Umbilical cord (tissue), 1 donor: ENCODE measurements at regions not wholly inside any gene's neighbourhood (a gene's known extent, or its start where the extent isn't known, plus 50 kb on each side); places are given as distances from the start of the nearest gene placed in this dataset.

Experiments
- DNase-seq: peaks from one replicate; pipeline ENCODE4 v3.0.0-alpha.2; 2015; ENCODE audit warnings: low spot score

- no peak for DNase-seq
These were observed 1850.6 kb upstream of the SEL1L start for GRCh38 chr14:83384253-83384652.

GRCh38 chr14:83395321-83395720 lies 1861.7 kb upstream of the SEL1L start:
- no peak for DNase-seq

- no peak for DNase-seq
These were observed 1882.8 kb upstream of the SEL1L start for GRCh38 chr14:83416476-83416875.

- no peak for DNase-seq
These were observed 1885.8 kb upstream of the SEL1L start for GRCh38 chr14:83419420-83419819.

- peak; percentile 60 for DNase-seq
These were observed 1888.1 kb upstream of the SEL1L start for GRCh38 chr14:83421711-83422110.

- DNase-seq: no peak
These were observed 1891.5 kb upstream of the SEL1L start for GRCh38 chr14:83425138-83425537.

- DNase-seq: no peak
These were observed 1892.1 kb upstream of the SEL1L start for GRCh38 chr14:83425706-83426105.

GRCh38 chr14:83433618-83434017 lies 1900.0 kb upstream of the SEL1L start:
- DNase-seq: no peak

- no peak for DNase-seq
These were observed 1908.1 kb upstream of the SEL1L start for GRCh38 chr14:83441801-83442200.

GRCh38 chr14:83455561-83455960 lies 1921.9 kb upstream of the SEL1L start:
- DNase-seq: no peak

GRCh38 chr14:83461521-83461920 lies 1927.9 kb upstream of the SEL1L start:
- no peak for DNase-seq

GRCh38 chr14:83462759-83463158 lies 1929.1 kb upstream of the SEL1L start:
- DNase-seq: no peak

GRCh38 chr14:83463500-83464098 lies 1929.9 kb upstream of the SEL1L start:
- DNase-seq: peak; percentile 47

- DNase-seq: no peak
These were observed 1934.2 kb upstream of the SEL1L start for GRCh38 chr14:83467811-83468210.

GRCh38 chr14:83470466-83470865 lies 1936.8 kb upstream of the SEL1L start:
- DNase-seq: peak; percentile 87

- DNase-seq: no peak
These were observed 1937.5 kb upstream of the SEL1L start for GRCh38 chr14:83470959-83471695.

- peak; percentile 11 for DNase-seq
These were observed 1940.0 kb upstream of the SEL1L start for GRCh38 chr14:83473416-83474235.

GRCh38 chr14:83478741-83479140 lies 1945.1 kb upstream of the SEL1L start:
- no peak for DNase-seq

- DNase-seq: peak; percentile 82
These were observed 1949.4 kb upstream of the SEL1L start for GRCh38 chr14:83483063-83483462.

- no peak for DNase-seq
These were observed 1951.9 kb upstream of the SEL1L start for GRCh38 chr14:83485591-83485990.

GRCh38 chr14:83491091-83491490 lies 1957.4 kb upstream of the SEL1L start:
- DNase-seq: no peak

- DNase-seq: peak; percentile 66
These were observed 1987.2 kb upstream of the SEL1L start for GRCh38 chr14:83520837-83521236.

GRCh38 chr14:83529531-83529930 lies 1995.9 kb upstream of the SEL1L start:
- no peak for DNase-seq
